Astrocyte (in vitro differentiated cells and primary cell): ENCODE measurements at regions not wholly inside any gene's neighbourhood (a gene's known extent, or its start where the extent isn't known, plus 50 kb on each side); places are given as distances from the start of the nearest gene placed in this dataset.

Source experiments
- EZH2 ChIP-seq: IDR thresholded peaks from 2 replicates; pipeline ENCODE4 v1.6.1; 2012; ENCODE audit warnings: mild to moderate bottlenecking, low read length, inconsistent platforms; ENCODE audit not compliant: insufficient read depth
- TF ChIP-seq, protein P1 (sequence below): IDR thresholded peaks from 2 replicates; pipeline ENCODE4 v1.5.1; 2011; ENCODE audit warnings: low read depth, mild to moderate bottlenecking, inconsistent platforms, low read length, moderate library complexity; ENCODE audit not compliant: insufficient read depth

- TF ChIP-seq, protein P1, sequence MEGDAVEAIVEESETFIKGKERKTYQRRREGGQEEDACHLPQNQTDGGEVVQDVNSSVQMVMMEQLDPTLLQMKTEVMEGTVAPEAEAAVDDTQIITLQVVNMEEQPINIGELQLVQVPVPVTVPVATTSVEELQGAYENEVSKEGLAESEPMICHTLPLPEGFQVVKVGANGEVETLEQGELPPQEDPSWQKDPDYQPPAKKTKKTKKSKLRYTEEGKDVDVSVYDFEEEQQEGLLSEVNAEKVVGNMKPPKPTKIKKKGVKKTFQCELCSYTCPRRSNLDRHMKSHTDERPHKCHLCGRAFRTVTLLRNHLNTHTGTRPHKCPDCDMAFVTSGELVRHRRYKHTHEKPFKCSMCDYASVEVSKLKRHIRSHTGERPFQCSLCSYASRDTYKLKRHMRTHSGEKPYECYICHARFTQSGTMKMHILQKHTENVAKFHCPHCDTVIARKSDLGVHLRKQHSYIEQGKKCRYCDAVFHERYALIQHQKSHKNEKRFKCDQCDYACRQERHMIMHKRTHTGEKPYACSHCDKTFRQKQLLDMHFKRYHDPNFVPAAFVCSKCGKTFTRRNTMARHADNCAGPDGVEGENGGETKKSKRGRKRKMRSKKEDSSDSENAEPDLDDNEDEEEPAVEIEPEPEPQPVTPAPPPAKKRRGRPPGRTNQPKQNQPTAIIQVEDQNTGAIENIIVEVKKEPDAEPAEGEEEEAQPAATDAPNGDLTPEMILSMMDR, result no peak
- no peak for TF ChIP-seq EZH2
Measured at GRCh38 chr3:56938530-56938929, 121.9 kb upstream of the SPATA12 start.
